Activated CD8-positive, alpha-beta memory T cell treated with anti-CD3 and anti-CD28 coated beads for 1 hour (primary cell): ENCODE measurements at regions not wholly inside any gene's neighbourhood (a gene's known extent, or its start where the extent isn't known, plus 50 kb on each side); places are given as distances from the start of the nearest gene placed in this dataset.

Experiments
- DNase-seq, 2 donors: peaks; one replicate each; pipeline ENCODE4 v3.0.0-alpha.2; 2020; ENCODE audit warnings: low read depth in 1 of 2; ENCODE audit errors: extremely low read depth in 1 of 2

GRCh38 chr4:14807856-14808255 lies 194.4 kb upstream of the CPEB2 start:
- DNase-seq = no peak

GRCh38 chr4:14809203-14809602 lies 193.1 kb upstream of the CPEB2 start:
- DNase-seq = no peak

GRCh38 chr4:14810121-14810520 lies 192.2 kb upstream of the CPEB2 start:
- no peak for DNase-seq

DNA sequence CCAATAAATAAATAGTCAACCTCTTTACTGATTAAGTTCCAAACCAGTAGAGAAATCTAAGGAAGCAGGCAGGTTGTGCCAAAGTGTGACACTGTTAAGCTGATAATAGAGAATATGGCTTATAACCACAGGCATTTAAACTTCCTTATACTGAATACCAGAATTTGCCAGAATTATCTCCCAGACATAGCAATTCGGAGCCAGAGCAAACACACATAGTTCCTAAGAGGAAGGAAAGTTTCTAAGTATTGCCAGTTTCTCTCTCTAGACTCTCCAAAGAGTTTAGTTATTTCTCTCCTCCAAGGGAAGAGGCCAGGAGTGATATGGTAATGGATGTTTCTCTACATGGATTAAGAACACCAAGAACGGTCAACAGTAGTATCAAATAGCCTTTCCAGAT lies 191.7 kb upstream of the CPEB2 start:
- no peak for DNase-seq

DNA sequence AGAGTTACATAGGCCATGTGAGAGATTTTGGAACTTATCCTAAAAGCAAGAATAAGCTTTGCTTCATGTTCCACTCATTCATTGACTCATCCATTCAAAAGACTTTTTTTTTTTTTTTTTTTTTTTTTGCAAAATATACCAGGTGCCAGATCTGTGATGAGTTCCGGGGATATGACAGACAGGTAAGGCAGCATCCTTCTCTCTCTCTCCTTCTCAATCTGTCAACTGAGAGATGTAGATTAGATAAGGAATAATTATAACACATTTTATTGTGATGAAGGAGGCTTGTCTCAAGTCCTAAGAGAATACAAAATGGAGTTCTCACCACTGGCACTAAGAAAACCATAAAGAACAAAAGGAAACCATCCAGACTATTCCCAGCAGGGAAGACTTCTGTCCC lies 190.2 kb upstream of the CPEB2 start:
- DNase-seq = no peak

GRCh38 chr4:14816623-14817261 lies 185.5 kb upstream of the CPEB2 start:
- DNase-seq = no peak

DNA sequence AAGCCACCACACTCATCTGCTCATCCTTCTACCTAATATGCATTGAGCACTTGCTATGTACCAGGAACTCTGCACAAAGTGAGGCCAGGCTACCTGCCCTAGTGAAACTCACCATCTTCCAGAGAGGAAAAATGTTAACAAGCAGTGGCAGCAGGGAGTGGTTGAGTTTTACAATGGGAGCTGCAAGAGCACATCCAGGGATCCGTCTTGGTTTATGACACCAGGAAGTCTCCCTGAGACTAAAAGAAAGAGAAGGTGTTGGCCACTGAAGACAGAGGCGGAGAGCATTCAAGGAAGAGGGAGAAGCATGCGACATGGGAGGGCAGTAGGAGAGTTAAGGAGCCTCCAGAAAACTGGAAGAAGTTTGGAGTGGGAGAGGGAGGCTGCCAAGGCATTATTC lies 178.1 kb upstream of the CPEB2 start:
- no peak for DNase-seq

DNA sequence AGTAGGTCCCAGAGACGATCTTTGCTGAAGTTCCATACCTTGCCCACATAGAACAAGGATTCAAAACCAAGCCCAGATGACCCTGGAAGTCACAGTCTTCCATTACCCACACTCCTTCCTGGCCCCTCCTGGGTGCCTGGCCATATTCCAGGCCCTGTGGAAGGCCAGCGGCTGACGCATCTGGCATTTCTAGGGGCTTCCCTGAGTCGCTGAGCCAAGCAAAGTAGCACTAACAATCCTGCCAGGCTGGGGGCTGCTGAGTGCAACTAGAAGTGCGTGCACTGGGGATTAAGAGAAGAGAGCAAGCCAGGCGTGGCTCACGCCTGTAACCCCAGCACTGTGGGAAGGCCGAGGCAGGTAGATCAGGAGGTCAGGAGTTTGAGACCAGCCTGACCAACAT lies 175.2 kb upstream of the CPEB2 start:
- no peak for DNase-seq

DNA sequence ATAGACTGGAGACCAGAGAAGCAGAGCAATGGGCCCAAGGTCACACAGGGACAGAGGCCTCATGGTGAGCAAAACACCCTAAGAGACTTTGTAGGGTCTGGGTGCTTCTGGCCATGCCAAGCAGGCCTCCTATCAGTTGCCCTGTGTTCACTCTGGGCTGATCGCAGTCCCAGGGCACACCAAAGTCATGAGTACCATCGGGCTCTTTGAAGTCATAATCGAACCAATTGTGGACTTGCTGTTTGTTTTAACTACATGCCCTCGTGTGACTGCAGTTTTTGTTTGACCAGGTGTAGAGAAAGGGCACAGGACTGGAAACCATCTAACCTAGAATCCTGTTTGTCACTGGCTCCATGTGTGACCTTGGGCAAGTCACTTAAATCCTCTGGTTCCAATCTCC lies 172.5 kb upstream of the CPEB2 start:
- DNase-seq = no peak

- DNase-seq = no peak
These were observed 170.9 kb upstream of the CPEB2 start for GRCh38 chr4:14831416-14831815.

GRCh38 chr4:14833053-14833452 lies 169.2 kb upstream of the CPEB2 start:
- no peak for DNase-seq

DNA sequence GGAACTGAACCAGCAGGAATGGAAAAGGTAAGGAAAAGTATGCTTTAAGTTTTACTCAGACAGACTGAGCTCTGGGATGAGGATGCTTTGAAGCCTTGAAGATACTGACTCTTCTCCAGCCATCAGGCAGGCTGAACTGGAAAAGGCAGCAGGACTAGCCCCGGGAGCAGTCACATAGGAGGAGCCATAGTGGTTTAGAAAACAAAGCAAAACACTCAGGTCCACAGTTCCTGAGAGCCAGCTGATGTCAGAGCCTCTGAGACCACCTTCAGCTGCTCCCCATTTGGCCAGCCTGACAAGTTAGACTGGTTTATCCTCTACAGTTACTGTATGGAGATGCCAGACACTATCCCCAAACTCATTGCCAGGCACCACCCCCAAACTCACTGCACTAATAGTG lies 167.9 kb upstream of the CPEB2 start:
- DNase-seq = no peak

- DNase-seq = no peak
These were observed 167.0 kb upstream of the CPEB2 start for GRCh38 chr4:14835288-14835687.

- no peak for DNase-seq
These were observed 166.4 kb upstream of the CPEB2 start for GRCh38 chr4:14835708-14836425.

- DNase-seq = no peak
These were observed 164.4 kb upstream of the CPEB2 start for GRCh38 chr4:14837860-14838259.

GRCh38 chr4:14841801-14842768 lies 160.2 kb upstream of the CPEB2 start:
- DNase-seq = no peak

DNA sequence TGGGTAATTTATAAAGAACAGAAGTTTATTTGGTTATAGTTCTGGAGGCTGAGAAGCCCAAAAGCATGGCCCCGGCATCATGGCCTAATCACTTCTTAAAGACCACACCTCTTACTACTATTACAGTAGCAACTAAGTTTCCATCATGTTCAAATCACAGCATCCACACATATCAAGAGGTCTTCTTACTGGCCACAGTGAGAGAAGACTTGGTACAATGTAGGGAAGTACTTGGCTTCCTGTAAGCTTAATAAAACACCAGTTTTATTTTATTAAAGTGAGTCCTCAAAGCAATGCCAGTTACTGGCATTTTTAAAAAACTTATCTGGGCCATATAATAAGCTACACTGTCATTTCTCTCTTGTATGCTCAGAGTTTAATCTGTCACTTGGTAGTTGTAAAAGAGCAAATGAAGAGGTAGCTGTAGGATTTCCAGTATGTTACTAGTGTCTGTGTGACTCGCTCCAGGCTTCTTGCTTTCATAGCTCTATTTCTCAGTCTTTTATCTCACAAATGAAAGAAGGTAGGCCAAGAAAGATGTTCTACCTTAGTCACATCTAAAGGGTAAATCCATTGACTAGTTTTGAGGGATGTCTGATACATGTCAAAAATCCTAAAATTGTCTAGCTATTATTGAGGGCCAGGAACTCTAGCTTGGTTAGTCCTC lies 159.2 kb upstream of the CPEB2 start:
- DNase-seq = no peak

DNA sequence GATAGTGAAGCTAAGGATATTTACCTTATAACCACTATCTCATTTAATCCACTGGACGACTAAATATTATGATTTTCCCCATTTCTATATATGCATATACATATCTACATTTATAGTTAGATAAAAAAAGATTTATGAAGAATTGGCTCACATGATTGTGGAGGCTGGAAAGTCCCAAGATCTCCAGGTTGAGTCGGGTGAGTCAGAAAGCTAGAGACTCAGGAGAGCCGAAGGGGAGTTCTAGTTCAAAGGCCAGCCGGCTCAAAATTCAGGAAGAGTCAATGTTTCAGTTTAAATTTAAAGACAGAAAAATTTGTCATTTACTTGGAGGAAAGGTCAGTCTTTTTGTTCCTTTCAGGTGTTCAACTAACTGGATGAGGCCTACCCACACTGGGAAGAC lies 158.2 kb upstream of the CPEB2 start:
- DNase-seq = no peak

DNA sequence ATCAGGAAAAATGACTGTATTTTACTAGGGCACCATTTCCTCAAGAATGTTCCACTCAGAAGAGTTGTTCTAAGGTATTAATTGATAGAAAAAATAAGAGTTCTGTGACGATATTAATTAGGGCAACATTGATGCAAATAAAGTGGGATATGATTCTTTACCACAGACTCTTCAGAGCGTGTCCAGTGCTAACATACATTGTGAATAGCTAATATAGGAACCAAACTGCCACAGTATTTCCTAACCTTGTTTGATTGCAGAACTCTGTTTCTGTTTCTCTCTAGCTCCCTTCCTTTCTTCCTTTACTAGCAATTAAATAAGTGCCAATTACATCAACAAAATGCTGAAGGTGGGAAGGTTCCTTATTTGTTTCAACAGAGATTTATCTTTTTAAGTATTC lies 154.1 kb upstream of the CPEB2 start:
- no peak for DNase-seq

DNA sequence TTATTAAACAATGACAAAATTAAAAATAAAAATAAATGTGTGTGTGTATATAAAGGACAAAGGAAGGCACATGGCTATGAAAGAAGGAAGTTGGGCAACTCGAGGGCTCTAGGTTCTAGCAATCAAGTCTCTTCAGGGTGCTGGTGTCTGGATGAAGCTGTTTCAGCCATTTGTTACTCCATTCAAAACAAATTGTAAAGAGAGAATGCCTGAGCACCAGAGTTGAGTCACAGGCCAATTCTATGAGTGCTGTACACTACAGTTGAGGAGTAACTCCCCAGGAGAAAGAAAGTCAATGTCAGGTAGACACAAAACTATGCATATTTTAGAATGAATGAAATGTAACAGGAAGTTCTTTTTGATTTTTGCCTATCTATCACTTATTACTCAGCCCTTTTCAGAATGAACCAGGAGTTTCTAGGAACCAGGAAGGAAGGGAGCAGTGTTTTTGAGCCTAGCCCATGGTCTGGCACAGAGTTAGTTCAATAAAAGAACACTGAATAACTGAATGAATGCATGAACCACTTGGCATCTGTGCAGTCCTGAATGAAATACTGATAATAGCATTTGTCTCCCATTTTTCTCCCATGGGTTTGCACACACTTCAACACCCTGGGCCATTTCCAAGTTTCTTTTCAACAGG lies 151.7 kb upstream of the CPEB2 start:
- DNase-seq = no peak
